ENCODE measurements at regions not wholly inside any gene's neighbourhood (a gene's known extent, or its start where the extent isn't known, plus 50 kb on each side); places are given as distances from the start of the nearest gene placed in this dataset.

DNA sequence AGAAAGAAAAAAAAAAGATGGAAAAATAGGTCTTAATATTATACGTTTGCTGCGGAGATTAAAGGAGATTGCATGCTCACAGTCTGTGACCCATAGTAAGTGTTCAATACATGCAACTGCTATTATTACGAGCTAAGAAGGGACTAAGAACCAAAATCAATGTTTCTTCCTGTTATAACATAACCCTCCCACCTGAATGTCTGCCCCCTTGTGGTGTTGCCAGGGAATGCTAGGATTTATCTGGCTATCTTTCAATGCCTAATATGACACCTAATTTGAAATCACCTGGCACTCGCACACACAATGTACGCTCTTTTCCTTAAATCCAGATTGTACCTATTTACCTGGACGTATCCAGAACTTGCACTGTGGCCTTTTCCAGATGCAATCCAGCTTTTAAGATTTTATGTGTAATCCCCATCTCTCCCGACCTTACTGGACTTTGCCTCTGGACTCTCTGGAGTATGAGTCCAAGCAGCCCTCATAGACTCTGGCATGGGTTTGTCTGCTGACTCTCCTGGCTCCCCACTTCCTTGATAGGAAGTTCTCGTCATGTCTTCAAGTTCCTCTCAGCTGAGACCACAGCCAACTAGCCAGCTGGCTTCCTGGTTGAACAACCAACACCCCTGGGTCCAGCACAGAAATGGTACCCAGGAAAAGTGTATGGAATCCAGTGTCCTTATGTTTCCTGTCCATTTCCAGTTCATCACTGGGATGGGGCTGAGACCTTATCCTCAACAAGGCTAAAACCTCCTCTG, 151.5 kb downstream of the CCDC34 start:
- TF ChIP-seq, protein P1, sequence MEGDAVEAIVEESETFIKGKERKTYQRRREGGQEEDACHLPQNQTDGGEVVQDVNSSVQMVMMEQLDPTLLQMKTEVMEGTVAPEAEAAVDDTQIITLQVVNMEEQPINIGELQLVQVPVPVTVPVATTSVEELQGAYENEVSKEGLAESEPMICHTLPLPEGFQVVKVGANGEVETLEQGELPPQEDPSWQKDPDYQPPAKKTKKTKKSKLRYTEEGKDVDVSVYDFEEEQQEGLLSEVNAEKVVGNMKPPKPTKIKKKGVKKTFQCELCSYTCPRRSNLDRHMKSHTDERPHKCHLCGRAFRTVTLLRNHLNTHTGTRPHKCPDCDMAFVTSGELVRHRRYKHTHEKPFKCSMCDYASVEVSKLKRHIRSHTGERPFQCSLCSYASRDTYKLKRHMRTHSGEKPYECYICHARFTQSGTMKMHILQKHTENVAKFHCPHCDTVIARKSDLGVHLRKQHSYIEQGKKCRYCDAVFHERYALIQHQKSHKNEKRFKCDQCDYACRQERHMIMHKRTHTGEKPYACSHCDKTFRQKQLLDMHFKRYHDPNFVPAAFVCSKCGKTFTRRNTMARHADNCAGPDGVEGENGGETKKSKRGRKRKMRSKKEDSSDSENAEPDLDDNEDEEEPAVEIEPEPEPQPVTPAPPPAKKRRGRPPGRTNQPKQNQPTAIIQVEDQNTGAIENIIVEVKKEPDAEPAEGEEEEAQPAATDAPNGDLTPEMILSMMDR (IDR thresholded peaks at IDR 0.05; ENCODE audit: low read depth, low read length, missing control alignments) = peak; percentile 61
- no peak for DNase-seq (ENCODE audit: extremely low read depth, low read depth)
- H3K4me3 ChIP-seq (replicated peaks; ENCODE audit: low read depth, low read length) = no peak overlapping the region

DNA sequence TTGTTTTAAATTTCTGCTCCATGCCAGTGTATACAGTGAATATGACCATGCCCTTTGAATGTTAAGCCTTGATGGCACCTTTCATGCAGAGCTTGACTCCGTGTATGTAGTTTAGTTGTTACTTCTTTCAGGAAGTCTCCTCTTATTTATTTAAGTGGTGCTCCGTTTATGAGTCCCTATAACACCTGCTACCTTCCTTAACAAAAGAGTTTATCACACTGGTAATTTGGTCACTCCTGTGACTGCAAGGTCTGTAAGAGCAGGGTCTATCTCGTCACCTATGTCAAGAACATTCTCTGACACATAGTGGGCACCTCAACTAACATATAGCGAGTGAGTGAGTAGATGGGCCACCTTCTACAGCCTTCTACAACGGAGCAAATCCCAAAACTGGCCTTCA, 152.5 kb downstream of the CCDC34 start:
- TF ChIP-seq, protein P1 (IDR thresholded peaks at IDR 0.05; ENCODE audit: low read depth, low read length, missing control alignments) = no peak
- DNase-seq (ENCODE audit: extremely low read depth, low read depth) = no peak
- H3K4me3 ChIP-seq (replicated peaks; ENCODE audit: low read depth, low read length) = no peak overlapping the region

DNA sequence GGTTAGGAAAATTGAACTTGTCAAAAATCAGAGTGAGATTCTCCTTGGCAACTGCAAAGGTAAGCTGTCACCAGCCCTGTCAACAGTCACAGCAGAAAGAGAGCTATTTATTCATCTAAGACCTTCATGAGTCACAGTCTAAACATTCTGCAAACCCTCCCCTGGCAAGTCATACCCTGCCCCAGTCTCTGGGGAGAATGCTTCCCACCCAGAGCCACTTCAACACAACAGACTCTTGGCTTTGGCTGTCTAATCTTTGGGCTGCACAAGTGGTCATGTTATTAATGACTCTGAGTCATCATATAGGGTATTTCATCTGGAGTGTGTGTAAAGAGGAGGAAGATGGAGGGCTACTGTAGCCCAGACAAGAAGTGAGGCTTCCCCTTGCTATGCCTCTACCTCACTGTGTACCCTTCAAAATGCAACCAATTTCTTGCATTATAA, 153.4 kb downstream of the CCDC34 start:
- no peak overlapping the region for H3K4me3 ChIP-seq (replicated peaks; ENCODE audit: low read depth, low read length)
- peak; percentile 72 for DNase-seq (ENCODE audit: extremely low read depth, low read depth)

DNA sequence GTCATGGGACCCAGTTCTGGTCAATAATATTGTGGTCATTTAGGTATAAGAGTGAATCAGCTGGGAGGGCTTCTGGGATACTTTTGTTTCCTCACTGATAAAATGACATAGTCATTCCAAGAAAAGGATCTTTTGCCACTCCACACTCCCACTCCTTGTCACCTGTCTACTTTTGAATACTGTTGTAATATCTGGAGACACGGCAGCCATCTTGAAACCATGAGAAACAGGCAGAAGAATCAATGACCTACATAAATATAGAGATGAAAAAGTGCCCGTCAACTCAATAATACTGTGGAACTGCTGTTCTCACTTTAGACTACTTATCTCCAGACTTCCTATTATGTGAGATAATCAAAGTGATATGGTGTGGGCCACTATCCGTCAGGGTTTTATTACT, 154.2 kb downstream of the CCDC34 start:
- TF ChIP-seq, protein P1 (IDR thresholded peaks at IDR 0.05; ENCODE audit: low read depth, low read length, missing control alignments) = no peak
- no peak for DNase-seq (ENCODE audit: extremely low read depth, low read depth)
- H3K4me3 ChIP-seq (replicated peaks; ENCODE audit: low read depth, low read length) = no peak overlapping the region

More for the DNA sequence above, 153.4 kb downstream of the CCDC34 start:
- TF ChIP-seq, protein P1 (IDR thresholded peaks at IDR 0.05; ENCODE audit: low read depth, low read length, missing control alignments) = no peak

DNA sequence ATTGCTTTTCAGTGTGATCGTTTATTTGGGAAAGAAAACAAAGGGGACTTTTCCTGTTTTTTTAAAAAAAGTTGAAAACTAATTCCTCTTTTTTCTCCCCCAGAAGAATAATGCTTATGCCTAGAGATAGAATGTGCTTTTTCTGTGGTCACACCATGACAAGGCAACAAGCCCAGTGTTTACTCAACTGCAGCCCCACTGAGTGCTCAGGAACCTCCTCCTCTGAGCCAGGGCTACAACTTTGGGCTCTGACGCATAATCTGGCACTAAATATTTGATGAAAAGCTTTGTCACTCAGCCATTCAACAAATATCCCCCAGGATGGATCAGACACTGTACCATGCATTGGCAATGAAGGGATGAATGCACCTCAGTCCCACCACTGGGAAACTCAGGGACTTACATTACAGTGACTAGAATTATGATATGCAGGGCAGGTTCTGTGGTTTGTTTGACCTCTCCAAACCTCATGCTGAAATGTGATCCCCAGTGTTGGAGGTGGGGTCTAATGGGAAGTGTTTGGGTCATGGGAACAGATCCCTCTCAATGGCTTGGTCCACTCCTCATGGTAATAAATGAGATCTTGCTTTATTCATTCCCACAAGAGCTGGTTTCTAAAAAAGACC, 155.9 kb downstream of the CCDC34 start:
- TF ChIP-seq, protein P1 (IDR thresholded peaks at IDR 0.05; ENCODE audit: low read depth, low read length, missing control alignments) = no peak
- H3K4me3 ChIP-seq (replicated peaks; ENCODE audit: low read depth, low read length) = no peak overlapping the region
- no peak for DNase-seq (ENCODE audit: extremely low read depth, low read depth)

DNA sequence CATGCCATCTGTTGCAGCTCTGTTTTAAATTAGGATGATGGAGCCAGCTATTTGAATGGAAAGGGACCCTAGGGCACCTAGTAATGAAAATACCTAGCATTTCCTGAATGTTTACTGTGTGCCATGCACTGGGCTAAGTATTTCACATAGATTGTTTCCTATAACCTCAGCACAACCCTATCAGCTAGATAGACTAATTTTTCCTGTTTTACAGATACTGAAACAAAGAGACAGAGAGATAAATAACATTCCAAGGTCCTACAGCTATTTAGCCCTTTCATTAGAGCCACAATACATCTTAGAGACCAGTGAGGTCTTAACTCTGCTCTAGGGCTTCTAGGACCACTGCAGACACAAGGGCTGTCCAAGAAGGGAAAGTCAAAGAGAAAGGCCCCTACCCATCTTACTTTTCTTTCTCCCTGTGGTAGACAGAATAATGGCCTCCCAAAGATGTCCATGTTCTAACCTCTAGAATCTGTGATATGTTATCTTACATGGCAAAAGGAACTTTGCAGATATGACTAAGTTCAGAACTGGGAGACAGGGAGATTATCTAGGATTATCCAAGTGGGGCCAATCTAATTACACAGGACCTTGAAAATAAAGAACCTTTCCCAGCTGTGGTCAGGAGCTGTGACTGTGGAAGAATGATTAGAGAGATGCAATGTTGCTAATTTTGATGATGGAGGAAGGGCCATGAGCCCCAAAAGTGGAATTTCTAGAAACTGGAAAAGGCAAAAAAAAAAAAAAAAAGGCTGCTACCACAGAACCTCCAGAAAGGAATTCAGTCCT, 157.0 kb downstream of the CCDC34 start:
- no peak overlapping the region for H3K4me3 ChIP-seq (replicated peaks; ENCODE audit: low read depth, low read length)
- TF ChIP-seq, protein P1 (IDR thresholded peaks at IDR 0.05; ENCODE audit: low read depth, low read length, missing control alignments) = no peak
- DNase-seq (ENCODE audit: extremely low read depth, low read depth) = no peak
